HT-29 (cell line): ENCODE measurements at regions not wholly inside any gene's neighbourhood (a gene's known extent, or its start where the extent isn't known, plus 50 kb on each side); places are given as distances from the start of the nearest gene placed in this dataset.
"Not testable (repeated sequence)": the region's sequence is repeated elsewhere in the genome, so short reads cannot be mapped to it uniquely, and the experiment has no call there.

Source experiments
- DNase-seq: peaks from one replicate; pipeline ENCODE4 v3.0.0-alpha.2; 2015; ENCODE audit warnings: low spot score

- DNase-seq = not testable (repeated sequence)
Observed at GRCh38 chr4:142897518-142897917, 51.4 kb upstream of the INPP4B start.

- DNase-seq = no peak
Observed at GRCh38 chr4:142900622-142901021, 54.5 kb upstream of the INPP4B start.

- no peak for DNase-seq
Observed at GRCh38 chr4:142901166-142901662, 55.1 kb upstream of the INPP4B start.

- not testable (repeated sequence) for DNase-seq
Observed at GRCh38 chr4:142903617-142904016, 57.5 kb upstream of the INPP4B start.

- no peak for DNase-seq
Observed at GRCh38 chr4:142909908-142910307, 63.8 kb upstream of the INPP4B start.

GRCh38 chr4:142913034-142913433 is 66.9 kb upstream of the INPP4B start:
- DNase-seq = no peak

GRCh38 chr4:142913461-142914030 is 67.4 kb upstream of the INPP4B start:
- DNase-seq = no peak

- DNase-seq = peak; percentile 21
Observed at GRCh38 chr4:142917678-142918077, 71.6 kb upstream of the INPP4B start.

GRCh38 chr4:142922720-142923119 is 76.6 kb upstream of the INPP4B start:
- DNase-seq = no peak

- no peak for DNase-seq
Observed at GRCh38 chr4:142923619-142924018, 77.5 kb upstream of the INPP4B start.

- DNase-seq = no peak
Observed at GRCh38 chr4:142925161-142925560, 79.1 kb upstream of the INPP4B start.

- no peak for DNase-seq
Observed at GRCh38 chr4:142927721-142928120, 81.6 kb upstream of the INPP4B start.

- DNase-seq = no peak
Observed at GRCh38 chr4:142929526-142929925, 83.4 kb upstream of the INPP4B start.

GRCh38 chr4:142933207-142933606 is 87.1 kb upstream of the INPP4B start:
- DNase-seq = no peak

- no peak for DNase-seq
Observed at GRCh38 chr4:142940425-142941330, 94.6 kb upstream of the INPP4B start.

GRCh38 chr4:142944565-142944964 is 98.5 kb upstream of the INPP4B start:
- no peak for DNase-seq

GRCh38 chr4:142952821-142953580 is 106.9 kb upstream of the INPP4B start:
- no peak for DNase-seq

- no peak for DNase-seq
Observed at GRCh38 chr4:142954415-142954814, 108.3 kb upstream of the INPP4B start.

GRCh38 chr4:142955501-142955900 is 109.4 kb upstream of the INPP4B start:
- DNase-seq = no peak

GRCh38 chr4:142959173-142959572 is 113.1 kb upstream of the INPP4B start:
- no peak for DNase-seq

GRCh38 chr4:142960126-142960525 is 114.0 kb upstream of the INPP4B start:
- DNase-seq = no peak
